ENCODE measurements at regions not wholly inside any gene's neighbourhood (a gene's known extent, or its start where the extent isn't known, plus 50 kb on each side); places are given as distances from the start of the nearest gene placed in this dataset.

GRCh38 chr9:13459071-13459470, 179.6 kb upstream of the MPDZ start:
- POLR2A ChIA-PET: no interaction called here
- Histone ChIP-seq H3K4me3 (ENCODE audit: low read length) (no peak overlapping the region), H3K4me1 (ENCODE audit: control insufficient read depth in 2 of 2, insufficient read depth in 2 of 2, low read length in 2 of 2) (no peaks in the 10 kb centered on the region), H3K9me3 (ENCODE audit: control insufficient read depth in 2 of 3, low read length in 3 of 3) (no peaks in the 10 kb centered on the region), H3K36me3 (ENCODE audit: control insufficient read depth in 2 of 3, insufficient read depth in 3 of 3, low read length in 3 of 3) (no peaks in the 10 kb centered on the region), H3K27me3 (ENCODE audit: control insufficient read depth in 2 of 2, insufficient read depth in 2 of 2, low read length in 2 of 2) (no peaks in the 10 kb centered on the region), H3K27ac (ENCODE audit: low read depth, low read length) (no peak overlapping the region)
- Mint-ChIP-seq H3K27me3 (no peaks in the 10 kb centered on the region), H3K36me3 (no peaks in the 10 kb centered on the region), H3K4me1 (no peaks in the 10 kb centered on the region), H3K9me3 (peaks cover 0 to 18% (median 4%) of the 10 kb centered on the region in 11 donors), H3K27ac (no peak overlapping the region), H3K4me3 (no peak overlapping the region)
- DNase-seq: no peak
- CTCF ChIA-PET: no interaction called here
- intact Hi-C loops (cut with micrococcal nuclease): no loop called here
- no peak for ATAC-seq

DNA sequence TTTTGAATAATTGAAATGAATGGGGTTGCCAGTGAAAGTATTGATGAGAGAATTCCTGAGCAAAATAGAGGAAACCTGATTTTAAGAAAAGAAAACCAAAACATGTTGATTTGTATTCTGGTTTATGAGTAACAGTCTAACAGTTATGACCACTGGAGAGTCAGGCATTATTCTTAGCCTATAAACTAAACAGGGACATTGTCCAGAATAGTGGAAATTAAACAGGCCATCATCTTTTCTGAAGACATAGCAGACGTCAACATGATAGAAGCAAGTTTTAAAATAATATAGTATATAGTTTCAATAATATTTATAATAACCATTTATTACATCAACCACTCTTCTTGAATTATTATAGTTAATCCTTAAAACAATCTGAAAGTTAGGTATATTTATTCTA, 178.3 kb upstream of the MPDZ start:
- Mint-ChIP-seq H3K9me3 (peaks cover 0 to 18% (median 4%) of the 10 kb centered on the region in 11 donors), H3K4me1 (no peaks in the 10 kb centered on the region), H3K4me3 (no peak overlapping the region), H3K27me3 (no peaks in the 10 kb centered on the region), H3K36me3 (no peaks in the 10 kb centered on the region), H3K27ac (no peak overlapping the region)
- Histone ChIP-seq H3K36me3 (ENCODE audit: control insufficient read depth in 2 of 3, insufficient read depth in 3 of 3, low read length in 3 of 3) (no peaks in the 10 kb centered on the region), H3K4me1 (ENCODE audit: control insufficient read depth in 2 of 2, insufficient read depth in 2 of 2, low read length in 2 of 2) (no peaks in the 10 kb centered on the region), H3K4me3 (ENCODE audit: low read length) (no peak overlapping the region), H3K27ac (ENCODE audit: low read depth, low read length) (no peak overlapping the region), H3K27me3 (ENCODE audit: control insufficient read depth in 2 of 2, insufficient read depth in 2 of 2, low read length in 2 of 2) (no peaks in the 10 kb centered on the region), H3K9me3 (ENCODE audit: control insufficient read depth in 2 of 3, low read length in 3 of 3) (no peaks in the 10 kb centered on the region)
- no peak for ATAC-seq
- ChIA-PET POLR2A (no interaction called here), CTCF (no interaction called here)
- DNase-seq: no peak
- intact Hi-C loops (cut with micrococcal nuclease): no loop called here

DNA sequence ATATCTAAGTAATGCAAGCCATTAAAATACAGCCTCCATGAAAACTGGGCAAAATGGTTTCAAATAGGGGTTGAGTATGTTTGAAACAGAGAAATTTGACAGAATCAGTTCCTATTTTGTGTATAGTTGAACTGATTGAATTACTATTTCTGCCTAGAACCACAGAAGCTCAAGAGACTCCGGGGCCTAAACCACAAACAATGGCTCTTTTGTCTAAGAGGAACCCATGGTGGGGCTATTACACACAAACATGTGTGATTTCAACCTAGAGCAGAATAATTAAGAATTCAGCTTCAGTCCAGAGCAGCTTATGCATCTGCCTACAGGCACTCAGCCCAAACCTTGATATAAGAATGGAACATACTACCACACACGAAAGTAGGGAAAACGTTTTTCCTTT, 171.2 kb upstream of the MPDZ start:
- Histone ChIP-seq H3K4me1 (ENCODE audit: control insufficient read depth in 2 of 2, insufficient read depth in 2 of 2, low read length in 2 of 2) (no peaks in the 10 kb centered on the region), H3K4me3 (ENCODE audit: low read length) (no peak overlapping the region), H3K27me3 (ENCODE audit: control insufficient read depth in 2 of 2, insufficient read depth in 2 of 2, low read length in 2 of 2) (no peaks in the 10 kb centered on the region), H3K27ac (ENCODE audit: low read depth, low read length) (no peak overlapping the region), H3K36me3 (ENCODE audit: control insufficient read depth in 2 of 3, insufficient read depth in 3 of 3, low read length in 3 of 3) (no peaks in the 10 kb centered on the region), H3K9me3 (ENCODE audit: control insufficient read depth in 2 of 3, low read length in 3 of 3) (no peaks in the 10 kb centered on the region)
- Mint-ChIP-seq H3K9me3 (peaks cover 0 to 6% (median 0%) of the 10 kb centered on the region in 11 donors), H3K27me3 (no peaks in the 10 kb centered on the region), H3K36me3 (no peaks in the 10 kb centered on the region), H3K4me3 (no peak overlapping the region), H3K4me1 (no peaks in the 10 kb centered on the region), H3K27ac (no peak overlapping the region)
- intact Hi-C loops (cut with micrococcal nuclease): no loop called here
- no peak for DNase-seq
- ChIA-PET CTCF (no interaction called here), POLR2A (no interaction called here)
- ATAC-seq: no peak

GRCh38 chr9:13448482-13448881, 169.0 kb upstream of the MPDZ start:
- H3K36me3 ChIP-seq (ENCODE audit: control insufficient read depth in 2 of 3, insufficient read depth in 3 of 3, low read length in 3 of 3): no peaks in the 10 kb centered on the region
- no peak overlapping the region for H3K4me3 ChIP-seq (ENCODE audit: low read length)
- H3K4me1 ChIP-seq (ENCODE audit: control insufficient read depth in 2 of 2, insufficient read depth in 2 of 2, low read length in 2 of 2): no peaks in the 10 kb centered on the region
- H3K4me1 Mint-ChIP-seq: no peaks in the 10 kb centered on the region
- H3K27ac ChIP-seq (ENCODE audit: low read depth, low read length): no peak overlapping the region
- ATAC-seq (no peak), DNase-seq (no peak)
- CTCF ChIA-PET: no interaction called here
- no peaks in the 10 kb centered on the region for H3K36me3 Mint-ChIP-seq
- H3K9me3 Mint-ChIP-seq: peaks cover 0 to 8% (median 0%) of the 10 kb centered on the region in 11 donors
- H3K27me3 ChIP-seq (ENCODE audit: control insufficient read depth in 2 of 2, insufficient read depth in 2 of 2, low read length in 2 of 2): no peaks in the 10 kb centered on the region
- no peak overlapping the region for H3K4me3 Mint-ChIP-seq
- no peaks in the 10 kb centered on the region for H3K9me3 ChIP-seq (ENCODE audit: control insufficient read depth in 2 of 3, low read length in 3 of 3)
- intact Hi-C loops (cut with micrococcal nuclease): no loop called here
- no peaks in the 10 kb centered on the region for H3K27me3 Mint-ChIP-seq
- POLR2A ChIA-PET: no interaction called here
- no peak overlapping the region for H3K27ac Mint-ChIP-seq

DNA sequence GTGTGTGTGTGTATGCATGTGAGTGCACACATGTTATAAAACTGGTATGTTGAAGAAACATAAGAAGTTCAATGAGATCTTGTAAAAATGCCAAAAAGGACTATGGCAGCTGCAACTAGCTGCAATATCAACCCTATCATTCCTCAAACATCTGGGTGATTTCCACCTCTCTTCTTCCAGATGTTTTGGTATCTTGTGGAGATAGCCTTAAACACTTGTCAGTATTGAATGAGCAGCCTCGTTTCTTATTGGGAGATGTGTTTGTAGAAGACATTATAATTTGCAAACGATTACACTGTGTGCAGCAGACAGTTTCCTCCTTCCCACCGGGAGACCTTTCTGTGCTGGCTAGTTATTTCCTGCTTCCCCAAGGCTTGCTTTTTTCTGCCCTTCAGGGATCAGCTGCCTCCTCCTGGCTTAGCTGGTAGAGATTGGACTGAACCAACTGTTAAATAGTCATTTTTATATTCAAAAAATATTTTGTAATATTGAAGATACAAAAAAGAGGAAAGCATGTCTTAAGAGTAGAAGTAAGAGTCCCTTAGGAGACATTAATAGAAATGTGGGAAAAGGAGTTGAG, 168.4 kb upstream of the MPDZ start:
- no peaks in the 10 kb centered on the region for H3K27me3 Mint-ChIP-seq
- no peak overlapping the region for H3K27ac Mint-ChIP-seq
- Histone ChIP-seq H3K4me3 (ENCODE audit: low read length) (no peak overlapping the region), H3K9me3 (ENCODE audit: control insufficient read depth in 2 of 3, low read length in 3 of 3) (no peaks in the 10 kb centered on the region), H3K4me1 (ENCODE audit: control insufficient read depth in 2 of 2, insufficient read depth in 2 of 2, low read length in 2 of 2) (no peaks in the 10 kb centered on the region), H3K27me3 (ENCODE audit: control insufficient read depth in 2 of 2, insufficient read depth in 2 of 2, low read length in 2 of 2) (no peaks in the 10 kb centered on the region), H3K27ac (ENCODE audit: low read depth, low read length) (no peak overlapping the region), H3K36me3 (ENCODE audit: control insufficient read depth in 2 of 3, insufficient read depth in 3 of 3, low read length in 3 of 3) (no peaks in the 10 kb centered on the region)
- ATAC-seq: no peak
- DNase-seq: no peak
- CTCF ChIA-PET: no interaction called here
- no peak overlapping the region for H3K4me3 Mint-ChIP-seq
- H3K36me3 Mint-ChIP-seq: no peaks in the 10 kb centered on the region
- H3K4me1 Mint-ChIP-seq: no peaks in the 10 kb centered on the region
- intact Hi-C loops (cut with micrococcal nuclease): no loop called here
- POLR2A ChIA-PET: no interaction called here
- peaks cover 0 to 8% (median 0%) of the 10 kb centered on the region in 11 donors for H3K9me3 Mint-ChIP-seq

DNA sequence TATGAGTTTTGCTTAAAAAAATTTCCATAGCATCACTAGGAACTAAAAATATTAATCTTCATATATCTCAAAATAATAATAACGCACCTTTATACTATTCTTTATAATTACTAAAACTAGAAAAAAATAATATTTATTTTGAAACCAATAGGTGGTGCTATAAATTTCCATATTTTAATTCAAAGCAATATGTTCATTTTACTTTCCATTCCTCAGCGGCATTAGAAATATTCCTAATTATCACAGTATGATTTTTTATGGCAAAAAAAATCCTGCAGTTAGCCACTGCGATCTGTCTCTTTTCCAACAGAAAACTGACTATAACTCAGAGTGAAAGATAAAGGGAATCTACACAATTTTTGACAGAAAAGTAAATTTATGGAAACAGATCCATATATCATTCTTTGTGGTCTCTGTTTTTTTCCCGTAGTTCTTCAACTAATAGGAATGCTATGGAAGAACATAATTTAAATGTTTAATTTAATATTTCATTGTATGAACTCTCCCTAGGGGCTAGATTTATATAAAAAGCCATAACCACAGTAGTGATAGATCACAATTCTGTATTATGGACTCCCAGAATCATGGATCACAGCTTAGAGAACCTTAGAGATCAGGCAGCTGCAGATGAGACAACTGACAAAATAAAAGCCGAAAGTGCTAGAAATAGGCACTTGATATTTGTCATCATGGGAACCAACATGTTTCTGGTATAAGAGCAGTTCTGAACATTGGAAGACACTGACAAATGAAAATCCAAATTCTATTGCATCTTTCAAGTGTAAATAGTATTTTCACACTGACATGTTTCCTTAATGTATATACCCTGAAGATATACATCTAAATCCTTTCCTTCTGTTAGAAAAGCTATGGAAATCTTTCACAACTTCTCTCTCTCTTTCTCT, 167.7 kb upstream of the MPDZ start:
- Histone ChIP-seq H3K4me3 (ENCODE audit: low read length) (no peak overlapping the region), H3K27me3 (ENCODE audit: control insufficient read depth in 2 of 2, insufficient read depth in 2 of 2, low read length in 2 of 2) (no peaks in the 10 kb centered on the region), H3K36me3 (ENCODE audit: control insufficient read depth in 2 of 3, insufficient read depth in 3 of 3, low read length in 3 of 3) (no peaks in the 10 kb centered on the region), H3K9me3 (ENCODE audit: control insufficient read depth in 2 of 3, low read length in 3 of 3) (no peaks in the 10 kb centered on the region), H3K4me1 (ENCODE audit: control insufficient read depth in 2 of 2, insufficient read depth in 2 of 2, low read length in 2 of 2) (no peaks in the 10 kb centered on the region), H3K27ac (ENCODE audit: low read depth, low read length) (no peak overlapping the region)
- H3K27me3 Mint-ChIP-seq: no peaks in the 10 kb centered on the region
- POLR2A ChIA-PET: no interaction called here
- DNase-seq (no peak), ATAC-seq (no peak)
- intact Hi-C loops (cut with micrococcal nuclease): no loop called here
- CTCF ChIA-PET: no interaction called here
- H3K27ac Mint-ChIP-seq: no peak overlapping the region
- no peaks in the 10 kb centered on the region for H3K36me3 Mint-ChIP-seq
- peaks cover 0 to 8% (median 0%) of the 10 kb centered on the region in 11 donors for H3K9me3 Mint-ChIP-seq
- H3K4me3 Mint-ChIP-seq: no peak overlapping the region
- no peaks in the 10 kb centered on the region for H3K4me1 Mint-ChIP-seq
